Skeletal muscle cell (primary cell): ENCODE measurements at regions not wholly inside any gene's neighbourhood (a gene's known extent, or its start where the extent isn't known, plus 50 kb on each side); places are given as distances from the start of the nearest gene placed in this dataset.
"Not testable (repeated sequence)": the region's sequence is repeated elsewhere in the genome, so short reads cannot be mapped to it uniquely, and the experiment has no call there.

Experiments used
- DNase-seq: peaks from one replicate; pipeline ENCODE4 v3.0.0-alpha.2; 2010; ENCODE audit warnings: low read depth
- H3K4me3 ChIP-seq: 2 replicates; pipeline ENCODE4 v1.5.1; 2011; ENCODE audit warnings: low read depth, mild to moderate bottlenecking, control low read depth, low read length, moderate library complexity

GRCh38 chrX:13232484-13232883 lies 87.4 kb downstream of the ATXN3L start:
- DNase-seq = no peak
- no peak overlapping the region for H3K4me3 ChIP-seq

GRCh38 chrX:13226214-13226613 lies 93.6 kb downstream of the ATXN3L start:
- no peak for DNase-seq
- no peak overlapping the region for H3K4me3 ChIP-seq

- no peak overlapping the region for H3K4me3 ChIP-seq
- peak; percentile 78 for DNase-seq
These were observed 95.8 kb downstream of the ATXN3L start for GRCh38 chrX:13223868-13224567.

GRCh38 chrX:13220916-13221315 lies 98.9 kb downstream of the ATXN3L start:
- peak; percentile 47 for DNase-seq
- no peak overlapping the region for H3K4me3 ChIP-seq

GRCh38 chrX:13219991-13220764 lies 99.7 kb downstream of the ATXN3L start:
- no peak for DNase-seq
- no peak overlapping the region for H3K4me3 ChIP-seq

- H3K4me3 ChIP-seq = no peak overlapping the region
- DNase-seq = no peak
These were observed 101.1 kb downstream of the ATXN3L start for GRCh38 chrX:13218758-13219157.

GRCh38 chrX:13216139-13216538 lies 103.7 kb downstream of the ATXN3L start:
- H3K4me3 ChIP-seq = no peak overlapping the region
- DNase-seq = no peak

- no peak for DNase-seq
These were observed 104.1 kb downstream of the ATXN3L start for GRCh38 chrX:13215729-13216128.

GRCh38 chrX:13212191-13212651 lies 107.6 kb downstream of the ATXN3L start:
- H3K4me3 ChIP-seq = no peak overlapping the region
- DNase-seq = no peak

More at GRCh38 chrX:13215729-13216128, 104.1 kb downstream of the ATXN3L start:
- H3K4me3 ChIP-seq = no peak overlapping the region

- not testable (repeated sequence) for H3K4me3 ChIP-seq, DNase-seq
These were observed 109.7 kb downstream of the ATXN3L start for GRCh38 chrX:13210142-13210541.

- H3K4me3 ChIP-seq, DNase-seq: not testable (repeated sequence)
These were observed 110.1 kb downstream of the ATXN3L start for GRCh38 chrX:13209704-13210103.

GRCh38 chrX:13208281-13208935 lies 111.4 kb downstream of the ATXN3L start:
- H3K4me3 ChIP-seq = no peak overlapping the region
- DNase-seq = no peak

GRCh38 chrX:13203271-13203670 lies 116.6 kb downstream of the ATXN3L start:
- no peak for DNase-seq
- no peak overlapping the region for H3K4me3 ChIP-seq

GRCh38 chrX:13201605-13202219 lies 118.1 kb downstream of the ATXN3L start:
- H3K4me3 ChIP-seq = no peak overlapping the region
- no peak for DNase-seq

- no peak overlapping the region for H3K4me3 ChIP-seq
- DNase-seq = no peak
These were observed 119.5 kb downstream of the ATXN3L start for GRCh38 chrX:13200398-13200797.

GRCh38 chrX:13198762-13199064 lies 121.1 kb downstream of the ATXN3L start:
- no peak overlapping the region for H3K4me3 ChIP-seq
- DNase-seq = no peak

GRCh38 chrX:13198056-13198761 lies 121.6 kb downstream of the ATXN3L start:
- H3K4me3 ChIP-seq = no peak overlapping the region
- DNase-seq = no peak

- DNase-seq = no peak
- H3K4me3 ChIP-seq = no peak overlapping the region
These were observed 123.1 kb downstream of the ATXN3L start for GRCh38 chrX:13196782-13197181.

GRCh38 chrX:13195340-13195739 lies 124.5 kb downstream of the ATXN3L start:
- no peak for DNase-seq
- no peak overlapping the region for H3K4me3 ChIP-seq
